NCI-H524 (cell line): ENCODE measurements at regions not wholly inside any gene's neighbourhood (a gene's known extent, or its start where the extent isn't known, plus 50 kb on each side); places are given as distances from the start of the nearest gene placed in this dataset.
"Not testable (repeated sequence)": the region's sequence is repeated elsewhere in the genome, so short reads cannot be mapped to it uniquely, and the experiment has no call there.

Experiments
- DNase-seq, 2 experiments: peaks; one replicate each; lab custom pipeline; 2025; lab: John Stamatoyannopoulos, UW

DNA sequence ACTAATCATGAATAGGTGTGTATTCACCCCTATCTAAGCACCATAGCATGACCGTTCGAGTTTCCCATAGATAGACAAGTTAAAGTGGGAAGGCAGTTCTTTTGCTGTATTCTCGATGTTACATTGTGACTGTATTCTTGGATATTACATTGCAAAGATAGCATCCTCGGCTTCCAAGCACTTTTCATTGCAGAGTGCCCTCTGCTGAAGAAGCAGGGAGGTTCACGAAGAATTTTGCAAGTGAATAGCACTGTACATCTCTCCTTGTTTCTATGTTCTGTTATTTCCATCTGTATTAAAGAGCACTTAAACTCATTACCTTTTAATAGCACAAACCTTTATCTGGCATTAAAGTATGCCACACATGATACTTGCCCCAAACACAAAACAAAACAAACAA, 426.7 kb upstream of the ARX start:
- DNase-seq = peak in 1 of 2 experiments; percentile 47

DNA sequence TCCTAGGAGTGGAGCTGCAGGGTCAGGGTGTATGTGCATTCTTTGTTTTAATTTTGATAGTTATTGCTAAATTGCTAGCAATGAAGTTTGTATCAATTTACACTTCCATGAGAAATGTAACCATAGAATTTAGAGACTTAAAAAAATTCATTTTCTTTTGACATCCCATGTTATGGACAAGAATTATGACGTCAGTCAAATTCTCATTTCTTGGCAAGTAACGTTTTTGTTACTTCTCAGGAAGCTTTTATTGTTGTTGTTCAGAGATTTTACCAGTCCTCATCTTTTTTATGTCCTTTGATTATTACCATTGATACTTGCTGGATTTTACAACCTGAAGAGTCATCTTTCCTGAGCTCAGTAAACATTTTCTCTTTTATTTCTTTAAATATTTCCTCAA, 417.5 kb upstream of the ARX start:
- no peak for DNase-seq

GRCh38 chrX:25432396-25432795, 416.6 kb upstream of the ARX start:
- DNase-seq = peak in 1 of 2 experiments; percentile 52

GRCh38 chrX:25427873-25428555, 412.2 kb upstream of the ARX start:
- DNase-seq = no peak

- DNase-seq = not testable (repeated sequence)
These were observed 388.4 kb upstream of the ARX start for GRCh38 chrX:25404163-25404562.

DNA sequence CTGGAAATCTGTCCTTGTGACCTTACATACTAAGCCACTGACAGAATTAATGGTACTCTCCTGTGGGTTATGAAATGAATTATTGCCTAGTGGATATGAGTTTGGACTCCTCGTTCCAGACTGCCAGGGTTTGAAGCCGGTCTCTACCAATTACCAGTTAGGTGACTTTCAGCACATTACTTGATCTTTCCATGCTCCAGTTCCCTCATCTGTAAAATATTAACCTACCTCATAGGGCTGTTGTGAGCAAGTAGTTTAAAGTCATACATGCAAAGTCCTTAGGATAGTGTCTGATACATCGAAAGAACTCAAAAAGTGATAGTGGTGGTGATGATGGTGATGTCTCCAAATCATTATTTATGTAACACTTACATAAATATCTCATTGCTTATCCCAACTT, 373.5 kb upstream of the ARX start:
- DNase-seq = no peak

GRCh38 chrX:25383196-25383595, 367.4 kb upstream of the ARX start:
- peak; percentile 4 to 34 for DNase-seq

DNA sequence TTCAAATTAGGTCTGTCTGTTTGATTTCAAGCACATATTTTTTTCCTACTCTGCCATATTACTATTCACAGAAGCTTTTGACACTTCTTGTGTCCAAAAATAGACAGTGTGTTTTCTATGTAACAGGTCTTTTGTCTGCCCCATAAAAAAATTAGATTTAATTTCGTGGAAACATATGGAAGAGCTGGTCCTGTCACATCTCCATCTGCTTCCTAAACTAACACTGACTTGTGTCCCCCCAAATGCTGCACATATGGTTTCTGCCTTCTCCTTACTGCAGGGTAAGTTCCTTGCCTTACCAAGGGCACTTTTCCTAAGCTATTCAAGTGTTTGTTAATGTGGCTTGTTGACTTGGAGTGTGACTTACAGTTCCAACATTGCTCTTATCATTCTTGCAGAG, 340.7 kb upstream of the ARX start:
- peak; percentile 66 to 88 for DNase-seq

DNA sequence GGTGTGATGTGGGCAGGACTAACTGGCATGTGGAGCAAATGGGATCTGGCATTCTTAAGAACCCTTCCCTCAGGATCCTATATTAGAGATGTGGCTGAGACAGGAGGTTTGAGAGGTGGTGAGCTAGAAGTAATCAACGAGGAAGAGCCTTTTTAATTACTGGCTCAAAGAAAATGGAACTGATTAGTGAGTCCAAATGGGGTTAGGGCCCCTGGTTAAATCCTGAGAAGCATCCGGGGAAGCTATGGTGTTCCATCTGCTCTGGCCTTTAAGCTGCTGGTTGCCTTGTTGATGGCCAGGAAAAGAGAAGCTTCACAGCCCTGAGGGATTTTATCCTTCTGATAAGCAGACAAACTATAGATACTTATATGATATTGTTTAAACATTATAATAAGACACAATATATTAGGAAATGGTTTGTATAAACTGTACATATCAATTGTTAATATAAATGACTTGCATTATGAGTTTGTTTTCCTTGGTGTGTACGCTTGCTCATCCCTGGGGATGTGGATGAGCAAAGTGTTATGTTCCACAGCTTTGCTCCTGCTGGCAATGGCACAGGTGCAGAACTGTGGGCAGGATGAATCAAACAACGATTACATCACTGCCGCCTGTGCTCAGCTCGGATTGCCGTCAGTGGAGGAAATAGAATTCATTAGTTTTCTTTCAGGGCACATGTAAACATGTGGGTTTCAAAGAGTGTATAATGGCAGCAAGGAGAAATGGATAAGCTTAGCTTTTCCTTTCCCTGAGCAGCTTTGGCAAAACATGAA, 328.6 kb upstream of the ARX start:
- DNase-seq = peak; percentile 23 to 78

DNA sequence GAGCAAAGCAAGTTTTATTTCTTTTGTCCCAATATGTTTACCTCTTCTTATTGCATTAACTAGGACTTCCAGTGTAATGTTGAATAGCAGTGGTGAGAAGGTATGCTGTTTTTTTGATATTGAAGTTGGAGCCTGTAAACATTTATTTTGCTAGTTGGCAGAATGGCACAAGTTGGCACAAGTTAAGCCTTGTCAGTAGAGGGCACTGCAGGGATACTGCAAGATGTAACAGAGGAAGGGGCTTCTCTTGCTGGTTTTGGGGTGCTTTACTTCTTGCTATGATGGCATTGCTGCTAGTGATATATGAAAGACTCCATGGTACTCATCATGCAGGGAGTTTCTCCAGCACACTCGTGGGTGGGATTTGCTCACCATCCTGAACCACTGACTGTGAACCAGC, 327.3 kb upstream of the ARX start:
- peak; percentile 17 to 30 for DNase-seq

DNA sequence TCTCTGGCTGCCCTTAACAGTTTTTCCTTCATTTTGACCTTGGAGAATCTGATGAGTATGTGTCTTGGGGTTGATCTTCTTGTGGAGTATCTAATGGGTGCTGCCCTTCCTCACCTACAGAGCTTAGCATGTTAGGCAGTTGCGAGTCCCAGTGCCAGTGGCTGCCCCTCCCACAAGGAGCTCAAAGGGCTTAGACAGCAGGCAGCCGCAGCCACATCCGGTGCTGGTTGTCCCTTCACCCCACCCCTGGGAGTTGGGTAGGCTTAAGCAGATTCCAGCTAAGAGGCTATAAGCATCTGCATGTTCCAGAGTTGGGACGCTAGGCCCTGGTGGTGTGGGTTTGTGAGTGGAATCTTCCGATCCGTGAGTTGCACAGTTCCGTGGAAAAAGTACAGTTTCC, 322.1 kb upstream of the ARX start:
- no peak for DNase-seq

- no peak for DNase-seq
These were observed 285.2 kb upstream of the ARX start for GRCh38 chrX:25300994-25301393.

GRCh38 chrX:25296850-25297249, 281.1 kb upstream of the ARX start:
- no peak for DNase-seq

DNA sequence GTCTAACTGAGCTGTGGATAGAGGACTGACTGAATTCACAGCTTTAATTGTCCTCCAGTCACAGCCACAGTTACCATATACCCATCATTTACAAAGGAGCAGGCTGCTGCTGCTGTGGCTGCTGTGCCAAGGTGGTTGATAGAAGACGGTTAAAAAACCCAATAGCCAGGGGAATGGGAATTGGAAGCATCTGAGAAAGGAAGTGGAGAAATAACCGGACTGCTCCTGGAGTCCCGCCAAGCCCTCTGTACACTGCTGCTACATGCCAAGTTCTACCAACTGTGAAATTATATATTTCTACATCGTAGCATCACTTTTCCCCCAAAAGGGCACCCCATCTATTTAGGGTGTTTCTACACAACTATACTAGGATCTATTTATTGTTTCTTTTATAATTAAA, 279.7 kb upstream of the ARX start:
- no peak for DNase-seq

DNA sequence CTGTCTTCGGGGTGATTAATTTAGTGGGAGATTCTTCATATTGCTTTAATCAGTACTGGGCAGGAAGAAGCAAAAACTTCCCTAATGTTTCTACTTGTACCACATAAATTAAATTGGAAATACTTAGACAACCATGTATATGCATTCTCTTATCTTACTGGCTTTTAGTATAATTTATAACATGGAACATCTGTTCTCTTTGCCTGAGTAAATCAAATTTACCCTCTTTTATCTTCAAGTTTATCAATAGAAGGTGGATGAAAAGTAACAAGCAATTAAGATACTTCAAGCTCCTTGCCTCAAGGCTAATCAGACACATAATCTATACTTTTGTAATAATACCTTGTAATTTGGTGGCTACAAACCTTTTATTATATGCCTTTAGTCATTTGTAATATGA, 274.4 kb upstream of the ARX start:
- no peak for DNase-seq

GRCh38 chrX:25288676-25289075, 272.9 kb upstream of the ARX start:
- DNase-seq = no peak

- peak in 1 of 2 experiments; percentile 7 for DNase-seq
These were observed 271.8 kb upstream of the ARX start for GRCh38 chrX:25287521-25287920.

DNA sequence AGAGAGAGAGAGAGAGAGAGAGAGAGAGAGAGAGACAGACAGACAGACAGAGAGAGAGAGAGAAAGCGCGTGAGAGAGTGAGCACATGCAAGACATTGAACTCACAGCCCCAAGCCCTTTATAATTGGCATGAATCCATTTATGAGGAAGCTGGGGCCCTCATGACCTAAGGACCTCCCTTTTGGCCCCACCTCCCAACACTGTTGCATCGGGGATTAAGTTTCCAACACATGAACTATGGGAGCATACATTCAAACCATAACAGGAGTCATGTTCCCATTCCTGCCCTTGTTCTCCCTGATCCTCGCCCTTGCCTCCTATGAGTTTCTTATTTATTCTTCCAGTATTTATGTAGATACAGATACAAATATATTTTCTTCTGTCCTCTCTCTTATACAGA, 269.8 kb upstream of the ARX start:
- no peak for DNase-seq

- no peak for DNase-seq
These were observed 263.7 kb upstream of the ARX start for GRCh38 chrX:25279510-25279909.

- no peak for DNase-seq
These were observed 262.6 kb upstream of the ARX start for GRCh38 chrX:25278341-25278740.

GRCh38 chrX:25277574-25277973, 261.8 kb upstream of the ARX start:
- no peak for DNase-seq

DNA sequence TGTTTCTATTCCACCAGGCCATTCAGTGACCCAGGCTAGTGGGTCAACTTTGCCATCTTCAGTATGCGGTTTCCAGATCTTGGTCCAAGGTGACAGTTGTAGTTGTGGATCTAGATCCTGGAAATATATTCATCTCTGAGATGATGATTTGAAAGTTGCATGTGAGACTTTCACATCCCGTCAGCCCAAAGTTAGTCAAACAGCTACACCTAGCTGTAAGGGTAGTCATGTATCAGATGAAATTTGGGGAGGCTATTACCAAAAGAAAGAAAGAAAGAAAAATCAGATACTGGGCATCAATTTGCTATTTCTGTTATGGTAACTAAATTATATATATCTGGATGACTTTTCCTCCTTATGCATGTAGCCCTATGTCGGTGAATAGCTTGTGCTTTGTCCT, 259.4 kb upstream of the ARX start:
- peak in 1 of 2 experiments; percentile 9 for DNase-seq

DNA sequence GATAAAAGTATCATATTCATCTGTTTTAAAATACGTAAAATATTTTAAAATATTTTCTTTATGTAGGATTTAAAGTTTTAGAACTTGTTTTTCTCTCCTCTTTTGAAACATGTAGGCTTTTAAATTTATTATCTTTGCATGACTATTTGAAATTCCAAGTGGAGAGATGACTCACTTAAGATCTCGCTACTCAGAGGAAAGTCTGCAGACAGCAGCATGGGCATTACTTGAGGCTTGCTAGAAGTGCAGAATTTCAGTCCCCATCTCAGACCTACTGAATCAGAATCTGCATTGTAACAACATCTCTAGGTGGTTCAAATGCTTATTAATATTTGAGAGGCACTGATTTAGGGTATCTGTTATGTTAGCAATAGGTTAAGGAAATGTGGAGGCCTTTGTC, 225.7 kb upstream of the ARX start:
- DNase-seq = no peak

DNA sequence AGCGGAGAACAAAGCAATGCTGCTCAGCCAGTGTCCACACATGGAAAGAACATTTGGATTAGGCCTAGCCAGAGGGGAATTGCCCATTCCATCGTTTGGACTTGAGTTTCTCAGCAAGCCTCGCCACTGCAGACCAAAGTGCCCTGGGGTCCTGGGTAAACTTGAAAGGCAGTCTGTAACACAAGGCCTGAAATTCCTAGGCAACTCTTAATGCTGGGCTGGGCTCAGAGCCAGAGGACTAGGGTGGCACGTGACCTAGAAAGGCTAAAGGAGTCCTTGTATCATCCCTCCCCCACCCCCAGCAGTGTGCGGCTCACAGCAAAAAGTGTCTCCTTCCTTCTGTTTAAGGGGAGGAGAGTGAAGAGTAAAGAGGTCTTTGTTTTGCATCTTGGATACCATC, 210.4 kb upstream of the ARX start:
- DNase-seq = peak in 1 of 2 experiments; percentile 24
